Neuronal stem cell (in vitro differentiated cells): ENCODE measurements at regions not wholly inside any gene's neighbourhood (a gene's known extent, or its start where the extent isn't known, plus 50 kb on each side); places are given as distances from the start of the nearest gene placed in this dataset.

Source experiments
- DNase-seq: peaks from one replicate; pipeline ENCODE4 v3.0.0-alpha.2; 2013; ENCODE audit warnings: low spot score
- H2AFZ ChIP-seq: one replicate; pipeline ENCODE4 v1.6.1; 2013; ENCODE audit warnings: mild to moderate bottlenecking, low read length, inconsistent platforms
- H2AK5ac ChIP-seq: 2 replicates; pipeline ENCODE4 v1.6.1; 2013; ENCODE audit warnings: low read depth, mild to moderate bottlenecking, inconsistent platforms, low read length, moderate library complexity, mixed read lengths
- H2BK120ac ChIP-seq: 2 replicates; pipeline ENCODE4 v1.6.1; 2013; ENCODE audit warnings: low read depth, mild to moderate bottlenecking, inconsistent platforms, low read length, moderate library complexity, mixed read lengths
- H2BK12ac ChIP-seq: one replicate; pipeline ENCODE4 v1.6.1; 2013; ENCODE audit warnings: low read length, inconsistent platforms
- H2BK15ac ChIP-seq: 2 replicates; pipeline ENCODE4 v1.6.1; 2013; ENCODE audit warnings: mild to moderate bottlenecking, low read length, inconsistent platforms, mixed read lengths
- H2BK5ac ChIP-seq: one replicate; pipeline ENCODE4 v1.6.1; 2013; ENCODE audit warnings: inconsistent platforms, mild to moderate bottlenecking, low read length, moderate library complexity
- H3K14ac ChIP-seq: one replicate; pipeline ENCODE4 v1.6.1; 2013; ENCODE audit warnings: low read length, inconsistent platforms
- H3K18ac ChIP-seq: 2 replicates; pipeline ENCODE4 v1.6.1; 2013; ENCODE audit warnings: low read length, inconsistent platforms
- H3K23ac ChIP-seq: 2 replicates; pipeline ENCODE4 v1.6.1; 2013; ENCODE audit warnings: low read depth, mild to moderate bottlenecking, mixed read lengths, low read length, inconsistent platforms; ENCODE audit not compliant: poor library complexity
- H3K27ac ChIP-seq: replicated peaks from 3 replicates; pipeline ENCODE4 v1.5.1; 2013; ENCODE audit warnings: low read length, inconsistent platforms
- H3K27me3 ChIP-seq, 3 experiments: 2 replicates each; pipeline ENCODE4 v1.6.1; 2013; ENCODE audit warnings: low read length in 3 of 3, mild to moderate bottlenecking in 2 of 3, inconsistent platforms in 1 of 3, low read depth in 1 of 3, mixed read lengths in 1 of 3, moderate library complexity in 1 of 3; ENCODE audit not compliant: control insufficient read depth in 3 of 3, insufficient read depth in 3 of 3
- H3K36me3 ChIP-seq, 2 donors: replicated peaks in 1 of 2; 2 replicates each; pipeline ENCODE4 v1.6.1; 2013; ENCODE audit warnings: low read length in 2 of 2; ENCODE audit not compliant: control insufficient read depth in 2 of 2, insufficient read depth in 2 of 2
- H3K4ac ChIP-seq: 2 replicates; pipeline ENCODE4 v1.6.1; 2013; ENCODE audit warnings: inconsistent platforms, mild to moderate bottlenecking, low read length, moderate library complexity
- H3K4me1 ChIP-seq, 2 donors: 1 replicate in 1 of 2; 2 replicates in 1 of 2; pipeline ENCODE4 v1.6.1; 2013; ENCODE audit warnings: low read length in 2 of 2, low read depth in 1 of 2; ENCODE audit not compliant: control insufficient read depth in 2 of 2, insufficient read depth in 1 of 2
- H3K4me2 ChIP-seq: one replicate; pipeline ENCODE4 v1.6.1; 2013; ENCODE audit warnings: mild to moderate bottlenecking, low read length, inconsistent platforms; ENCODE audit not compliant: insufficient read depth, poor library complexity, severe bottlenecking
- H3K4me3 ChIP-seq, 2 donors: 2 replicates each; pipeline ENCODE4 v1.5.1; 2013; ENCODE audit warnings: low read length in 2 of 2, mild to moderate bottlenecking in 2 of 2, inconsistent platforms in 1 of 2, moderate library complexity in 1 of 2
- H3K79me1 ChIP-seq: one replicate; pipeline ENCODE4 v1.6.1; 2013; ENCODE audit warnings: low read depth, mild to moderate bottlenecking, inconsistent platforms, low read length, moderate library complexity
- H3K9ac ChIP-seq: one replicate; pipeline ENCODE4 v1.6.1; 2013; ENCODE audit warnings: mild to moderate bottlenecking, low read depth, low read length, inconsistent platforms; ENCODE audit not compliant: poor library complexity
- H3K9me3 ChIP-seq, 2 donors: replicated peaks in 1 of 2; 2 replicates each; pipeline versions ENCODE3 to v1.6.1; 2013; ENCODE audit warnings: low read length in 2 of 2, mild to moderate bottlenecking in 2 of 2, inconsistent platforms in 1 of 2, low read depth in 1 of 2, mixed read lengths in 1 of 2, moderate library complexity in 1 of 2; ENCODE audit not compliant: control insufficient read depth in 2 of 2, insufficient read depth in 1 of 2
- H4K8ac ChIP-seq: one replicate; pipeline ENCODE4 v1.6.1; 2013; ENCODE audit warnings: low read depth, mild to moderate bottlenecking, inconsistent platforms, low read length, moderate library complexity
- H4K91ac ChIP-seq: one replicate; pipeline ENCODE4 v1.6.1; 2013; ENCODE audit warnings: low read length, low read depth, mild to moderate bottlenecking, inconsistent platforms; ENCODE audit not compliant: poor library complexity
- WGBS, 2 donors: extraction: QIAGEN DNeasy Blood & Tissue Kit; methylation state at CpG; one replicate each; pipeline ENCODE4 v1.1.7; 2013; ENCODE audit warnings: missing lambda C conversion rate in 2 of 2, mixed read lengths in 1 of 2; ENCODE audit not compliant: insufficient read length in 2 of 2, insufficient replicate concordance in 1 of 2; ENCODE audit errors: extremely low coverage in 2 of 2; 5-methylcytosine and 5-hydroxymethylcytosine counted together

GRCh38 chr7:114128880-114129279 is 210.1 kb upstream of the PPP1R3A start:
- H3K27ac ChIP-seq: no peak overlapping the region
- no peak overlapping the region for H2AFZ ChIP-seq
- H3K4me1 ChIP-seq: peaks cover 0 to 5% of the 10 kb centered on the region in 2 donors
- H4K91ac ChIP-seq: no peak overlapping the region
- no CpG with 5 or more reads among the region's 1 CpG for WGBS, 2 donors
- DNase-seq: no peak
- no peak overlapping the region for H3K18ac ChIP-seq
- H3K79me1 ChIP-seq: no peaks in the 10 kb centered on the region
- H3K36me3 ChIP-seq: no peaks in the 10 kb centered on the region
- no peak overlapping the region for H2BK5ac ChIP-seq
- H3K14ac ChIP-seq: no peak overlapping the region
- no peak overlapping the region for H3K4me2 ChIP-seq
- no peaks in the 10 kb centered on the region for H3K27me3 ChIP-seq
- H2BK120ac ChIP-seq: no peak overlapping the region
- H2BK15ac ChIP-seq: no peak overlapping the region
- H2BK12ac ChIP-seq: no peak overlapping the region
- H3K23ac ChIP-seq: no peak overlapping the region
- no peak overlapping the region for H2AK5ac ChIP-seq
- no peak overlapping the region for H4K8ac ChIP-seq
- H3K4me3 ChIP-seq: no peak overlapping the region
- H3K9me3 ChIP-seq: no peaks in the 10 kb centered on the region
- no peak overlapping the region for H3K4ac ChIP-seq
- H3K9ac ChIP-seq: no peak overlapping the region

GRCh38 chr7:114126095-114126494 is 207.3 kb upstream of the PPP1R3A start:
- Histone ChIP-seq H2BK12ac (no peak overlapping the region), H3K79me1 (no peaks in the 10 kb centered on the region), H3K4me1 (peaks cover 0 to 5% of the 10 kb centered on the region in 2 donors), H3K9me3 (no peaks in the 10 kb centered on the region), H2BK5ac (no peak overlapping the region), H4K91ac (no peak overlapping the region), H3K36me3 (no peaks in the 10 kb centered on the region), H2BK15ac (no peak overlapping the region), H2BK120ac (no peak overlapping the region), H2AK5ac (no peak overlapping the region), H3K14ac (no peak overlapping the region), H3K18ac (no peak overlapping the region), H2AFZ (no peak overlapping the region), H4K8ac (no peak overlapping the region), H3K4ac (no peak overlapping the region), H3K27me3 (no peaks in the 10 kb centered on the region), H3K23ac (no peak overlapping the region), H3K4me3 (no peak overlapping the region), H3K4me2 (no peak overlapping the region), H3K9ac (no peak overlapping the region), H3K27ac (no peak overlapping the region)
- no peak for DNase-seq

GRCh38 chr7:114112806-114113205 is 194.0 kb upstream of the PPP1R3A start:
- Histone ChIP-seq H3K4me1 (no peaks in the 10 kb centered on the region), H4K8ac (no peak overlapping the region), H2BK120ac (no peak overlapping the region), H3K14ac (no peak overlapping the region), H2BK15ac (no peak overlapping the region), H3K23ac (no peak overlapping the region), H3K18ac (no peak overlapping the region), H2BK5ac (no peak overlapping the region), H3K9ac (no peak overlapping the region), H3K4me3 (no peak overlapping the region), H3K79me1 (no peaks in the 10 kb centered on the region), H3K27ac (no peak overlapping the region), H2AK5ac (no peak overlapping the region), H4K91ac (no peak overlapping the region), H3K27me3 (no peaks in the 10 kb centered on the region), H3K9me3 (peaks cover 0 to 3% of the 10 kb centered on the region in 2 donors), H2BK12ac (no peak overlapping the region), H2AFZ (no peak overlapping the region), H3K4me2 (no peak overlapping the region), H3K4ac (no peak overlapping the region), H3K36me3 (no peaks in the 10 kb centered on the region)
- DNase-seq: no peak
- no CpG with 5 or more reads among the region's 3 CpGs for WGBS, 2 donors

- Histone ChIP-seq H3K9me3 (peaks cover 0 to 3% of the 10 kb centered on the region in 2 donors), H4K91ac (no peak overlapping the region), H3K4ac (no peak overlapping the region), H3K79me1 (no peaks in the 10 kb centered on the region), H2BK12ac (no peak overlapping the region), H2AFZ (no peak overlapping the region), H3K9ac (no peak overlapping the region), H3K14ac (no peak overlapping the region), H2BK15ac (no peak overlapping the region), H3K4me2 (no peak overlapping the region), H3K27me3 (no peaks in the 10 kb centered on the region), H3K23ac (no peak overlapping the region), H2AK5ac (no peak overlapping the region), H2BK120ac (no peak overlapping the region), H3K4me1 (no peaks in the 10 kb centered on the region), H4K8ac (no peak overlapping the region), H3K18ac (no peak overlapping the region), H3K36me3 (no peaks in the 10 kb centered on the region), H3K27ac (no peak overlapping the region), H3K4me3 (no peak overlapping the region), H2BK5ac (no peak overlapping the region)
- no peak for DNase-seq
These were observed 191.9 kb upstream of the PPP1R3A start for GRCh38 chr7:114110666-114111065.
